GM19463 (cell line): ENCODE measurements at regions not wholly inside any gene's neighbourhood (a gene's known extent, or its start where the extent isn't known, plus 50 kb on each side); places are given as distances from the start of the nearest gene placed in this dataset.
"Not testable (repeated sequence)": the region's sequence is repeated elsewhere in the genome, so short reads cannot be mapped to it uniquely, and the experiment has no call there.

ENCODE experiments used
- ATAC-seq: cut with Tn5 transposase; IDR thresholded peaks from one replicate; pipeline ENCODE4 v1.9.1; 2021; ENCODE audit warnings: mild to moderate bottlenecking, moderate library complexity; ENCODE audit not compliant: unreplicated experiment

GRCh38 chr5:89582768-89583339, 699.9 kb upstream of the MEF2C start:
- no peak for ATAC-seq

DNA sequence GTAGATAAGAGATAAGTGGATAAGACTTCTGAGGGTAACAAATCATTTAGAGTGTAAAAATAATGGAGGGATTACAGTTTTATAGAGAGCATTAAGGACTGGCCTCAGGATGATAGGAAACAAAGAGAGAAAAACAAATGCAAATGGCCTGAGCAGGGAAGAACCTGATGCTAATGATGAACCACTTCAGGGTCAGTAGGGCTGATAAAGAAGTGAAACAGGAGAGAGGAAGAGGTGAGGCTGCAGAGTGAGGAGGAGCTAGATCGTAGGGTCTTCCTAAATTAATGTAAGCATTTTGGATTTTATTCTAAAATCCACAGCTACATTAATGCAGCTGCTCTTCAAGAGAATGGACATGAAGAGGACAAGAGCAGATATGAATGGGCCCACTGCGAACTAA, 698.0 kb upstream of the MEF2C start:
- ATAC-seq, result no peak

- ATAC-seq, result no peak
Measured at GRCh38 chr5:89575319-89575718, 692.3 kb upstream of the MEF2C start.

GRCh38 chr5:89573345-89573744, 690.4 kb upstream of the MEF2C start:
- ATAC-seq, result no peak

GRCh38 chr5:89572696-89573095, 689.7 kb upstream of the MEF2C start:
- no peak for ATAC-seq

GRCh38 chr5:89570557-89570956, 687.6 kb upstream of the MEF2C start:
- ATAC-seq, result no peak

DNA sequence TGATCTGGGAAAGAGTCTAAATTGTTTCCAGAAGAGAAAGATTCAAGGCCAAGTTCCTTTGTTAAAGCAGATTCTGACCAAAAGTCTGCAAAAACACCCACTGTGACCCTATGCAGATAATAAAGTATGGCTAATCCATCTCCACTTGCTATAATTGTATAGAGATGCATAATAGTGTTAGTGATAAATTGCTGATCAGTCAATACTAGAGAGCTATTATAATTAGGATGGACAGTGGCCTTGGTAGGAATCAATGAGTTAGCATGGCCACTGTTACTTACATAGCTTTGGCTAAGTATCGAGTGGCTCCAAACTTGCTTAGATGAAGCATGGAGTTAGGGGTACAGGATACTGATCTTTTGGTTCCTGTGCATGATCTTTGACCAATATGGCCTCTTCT, 683.4 kb upstream of the MEF2C start:
- ATAC-seq, result no peak

GRCh38 chr5:89560696-89561095, 677.7 kb upstream of the MEF2C start:
- no peak for ATAC-seq

GRCh38 chr5:89556215-89556913, 673.4 kb upstream of the MEF2C start:
- ATAC-seq, result no peak

DNA sequence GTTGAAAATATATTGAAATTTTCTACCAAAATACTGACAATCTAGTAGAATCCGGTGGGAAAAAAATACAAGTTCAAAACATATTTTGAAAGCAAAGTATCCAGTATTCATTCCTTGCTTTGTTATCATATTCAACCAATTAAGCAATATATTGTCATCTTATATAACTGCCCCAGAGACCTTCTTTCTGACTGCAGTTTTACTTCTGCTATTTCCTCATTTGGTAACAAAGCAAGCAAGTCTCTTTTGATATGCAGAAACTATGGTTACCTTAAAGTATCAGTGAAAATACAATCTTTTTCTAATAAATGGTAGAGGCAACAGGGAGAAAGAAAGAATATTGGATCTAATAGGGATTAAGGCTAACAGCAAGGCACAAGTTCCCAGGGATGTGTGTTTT, 663.7 kb upstream of the MEF2C start:
- ATAC-seq, result no peak

- ATAC-seq, result no peak
Measured at GRCh38 chr5:89545626-89546025, 662.6 kb upstream of the MEF2C start.

DNA sequence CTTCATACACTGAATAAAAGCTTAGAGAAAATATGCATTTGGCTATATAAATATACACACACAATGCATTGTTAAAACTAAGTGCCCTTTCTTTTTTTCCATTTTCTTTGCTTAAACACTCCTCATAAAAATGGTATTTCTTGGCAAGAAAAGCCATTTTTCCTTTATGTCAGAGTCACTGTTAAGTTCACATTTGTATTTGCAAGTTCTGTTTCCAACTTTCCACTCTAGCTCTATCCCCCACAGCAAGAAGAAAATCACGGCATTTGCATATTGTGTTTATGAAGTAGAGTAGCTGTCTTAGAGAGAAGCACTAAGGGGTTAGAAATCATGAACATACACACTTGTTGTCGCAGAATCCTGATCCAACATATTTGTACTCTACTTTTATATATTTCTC, 662.1 kb upstream of the MEF2C start:
- ATAC-seq, result no peak

GRCh38 chr5:89542736-89543135, 659.8 kb upstream of the MEF2C start:
- no peak for ATAC-seq

DNA sequence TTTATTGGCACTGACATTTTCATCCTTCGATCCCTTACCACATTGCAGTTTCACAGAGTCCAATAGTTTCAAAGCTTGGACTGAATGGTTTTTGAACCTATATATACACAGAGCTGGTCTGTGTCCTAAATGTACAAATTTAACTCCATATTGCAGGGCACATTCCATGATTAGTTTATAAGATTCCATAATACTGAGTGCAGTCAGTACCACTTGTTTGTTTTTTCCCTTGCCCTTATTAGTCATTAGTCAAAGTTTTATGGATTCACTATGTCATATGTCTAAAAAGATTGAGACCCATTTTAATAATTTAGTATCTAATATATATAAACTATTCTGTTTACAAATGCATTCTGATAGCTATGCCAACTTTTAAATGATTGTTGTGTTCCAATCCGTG, 654.8 kb upstream of the MEF2C start:
- ATAC-seq, result no peak

DNA sequence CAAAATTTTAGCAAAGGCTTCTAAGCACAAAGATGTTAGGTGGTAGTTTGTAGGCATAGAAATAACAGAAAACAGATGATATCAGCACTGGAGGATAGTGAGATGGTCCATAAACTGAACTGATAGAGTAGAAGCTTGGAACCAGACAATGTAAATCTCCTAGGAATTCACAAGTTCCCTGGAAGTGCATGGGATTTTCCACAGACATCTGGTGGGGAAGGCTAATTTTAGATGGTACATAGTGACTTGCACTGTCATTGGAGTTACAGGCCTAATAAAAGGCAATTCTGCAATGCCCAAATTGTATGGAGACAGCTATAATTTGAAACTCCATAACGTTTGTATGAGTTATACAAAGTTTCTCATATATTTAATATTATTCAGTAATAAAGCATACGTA, 653.0 kb upstream of the MEF2C start:
- no peak for ATAC-seq

- no peak for ATAC-seq
Measured at GRCh38 chr5:89535411-89535810, 652.4 kb upstream of the MEF2C start.

GRCh38 chr5:89534331-89534730, 651.3 kb upstream of the MEF2C start:
- no peak for ATAC-seq

- ATAC-seq, result no peak
Measured at GRCh38 chr5:89524785-89525184, 641.8 kb upstream of the MEF2C start.

DNA sequence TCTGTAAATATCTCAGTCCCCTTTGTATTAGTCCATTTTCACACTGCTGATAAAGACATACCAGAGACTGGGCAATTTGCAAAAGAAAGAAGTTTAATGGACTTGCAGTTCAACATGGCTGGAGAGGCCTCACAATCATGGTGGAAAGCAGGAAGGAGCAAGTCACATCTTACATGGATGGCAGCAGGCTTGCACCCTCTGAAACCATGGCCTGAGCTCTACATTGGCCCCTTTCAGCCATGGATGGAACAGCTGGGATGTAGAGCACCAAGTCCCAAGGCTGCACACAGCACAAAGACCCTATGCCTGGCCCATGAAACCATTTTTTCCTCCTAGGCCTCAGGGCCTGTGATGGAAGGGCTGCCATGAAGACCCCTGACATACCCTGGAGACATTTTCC, 640.9 kb upstream of the MEF2C start:
- not testable (repeated sequence) for ATAC-seq

- no peak for ATAC-seq
Measured at GRCh38 chr5:89520771-89521170, 637.8 kb upstream of the MEF2C start.

DNA sequence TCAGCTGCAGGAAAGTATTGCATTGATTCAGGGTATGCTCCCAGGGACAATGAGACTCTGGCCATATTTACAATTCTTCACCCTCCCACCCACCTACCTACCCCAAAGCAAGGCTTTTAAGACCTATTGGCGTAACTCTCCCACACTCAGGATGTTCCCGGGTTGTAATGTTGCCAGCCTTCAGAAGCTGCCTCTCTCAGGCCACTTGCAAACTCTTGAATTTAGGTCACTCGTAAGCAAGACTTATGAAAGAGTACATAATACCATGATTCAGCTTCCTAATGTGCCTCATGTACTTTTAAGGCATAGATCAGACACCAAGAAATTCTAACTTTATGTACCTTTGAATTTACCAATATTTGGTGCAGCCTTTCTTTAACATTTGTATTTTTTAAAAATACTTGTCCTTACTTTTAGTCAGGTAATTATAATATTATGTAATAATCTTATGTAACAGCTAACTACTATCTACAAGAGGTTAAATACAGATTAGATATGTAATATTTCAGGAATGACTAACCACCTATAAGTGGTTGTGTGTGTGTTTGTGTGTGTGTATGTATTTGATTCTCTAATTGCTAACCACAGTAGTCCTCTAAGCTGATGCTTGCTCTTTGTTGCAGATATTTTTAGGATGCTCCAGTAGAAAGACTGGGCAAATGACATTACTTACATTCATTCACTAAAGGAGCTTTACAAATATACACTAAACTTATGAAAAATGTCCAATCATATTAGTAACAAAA, 630.5 kb upstream of the MEF2C start:
- no peak for ATAC-seq

DNA sequence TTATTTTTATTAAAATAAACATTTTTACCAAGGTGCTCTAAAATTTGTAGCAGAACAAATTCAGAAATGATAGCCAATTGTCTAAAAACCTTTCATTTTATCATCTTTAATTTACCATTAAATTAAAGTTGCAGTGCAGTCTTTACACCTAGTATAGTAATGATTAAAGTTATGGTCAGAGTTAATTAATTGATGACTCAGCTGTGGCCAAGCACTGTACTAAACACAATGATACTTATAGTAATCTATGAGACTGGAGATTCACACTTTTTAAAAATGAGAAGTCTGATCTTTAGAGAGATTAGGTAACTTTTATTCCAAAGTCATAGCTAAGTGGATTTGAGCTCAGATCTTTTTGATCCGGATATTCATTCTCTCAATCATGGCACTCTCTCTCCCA, 621.1 kb upstream of the MEF2C start:
- no peak for ATAC-seq
